ENCODE measurements at regions not wholly inside any gene's neighbourhood (a gene's known extent, or its start where the extent isn't known, plus 50 kb on each side); places are given as distances from the start of the nearest gene placed in this dataset.
A peak's percentile ranks its signal among the peaks of the same experiment; 100 is the strongest.

DNA sequence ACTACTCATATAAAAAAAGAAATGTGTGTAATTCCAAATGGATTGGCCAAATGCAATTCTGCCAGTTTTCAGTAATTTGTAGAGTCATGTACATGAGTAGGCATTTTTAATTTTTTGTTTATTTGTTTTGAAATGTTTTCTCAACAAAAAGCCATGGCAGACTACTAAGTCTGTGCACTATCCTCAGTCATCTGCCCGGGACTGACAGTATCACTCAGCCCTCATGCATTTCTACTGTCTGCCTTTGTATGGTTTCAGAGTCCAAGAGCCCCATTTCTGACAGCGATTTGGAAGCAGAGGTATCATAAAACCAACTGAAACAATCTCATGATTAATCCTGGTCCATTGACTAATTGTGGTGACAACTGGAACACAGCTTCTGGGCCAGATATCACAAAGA lies 109.9 kb upstream of the NYAP2 start:
- TF ChIP-seq, protein P1, sequence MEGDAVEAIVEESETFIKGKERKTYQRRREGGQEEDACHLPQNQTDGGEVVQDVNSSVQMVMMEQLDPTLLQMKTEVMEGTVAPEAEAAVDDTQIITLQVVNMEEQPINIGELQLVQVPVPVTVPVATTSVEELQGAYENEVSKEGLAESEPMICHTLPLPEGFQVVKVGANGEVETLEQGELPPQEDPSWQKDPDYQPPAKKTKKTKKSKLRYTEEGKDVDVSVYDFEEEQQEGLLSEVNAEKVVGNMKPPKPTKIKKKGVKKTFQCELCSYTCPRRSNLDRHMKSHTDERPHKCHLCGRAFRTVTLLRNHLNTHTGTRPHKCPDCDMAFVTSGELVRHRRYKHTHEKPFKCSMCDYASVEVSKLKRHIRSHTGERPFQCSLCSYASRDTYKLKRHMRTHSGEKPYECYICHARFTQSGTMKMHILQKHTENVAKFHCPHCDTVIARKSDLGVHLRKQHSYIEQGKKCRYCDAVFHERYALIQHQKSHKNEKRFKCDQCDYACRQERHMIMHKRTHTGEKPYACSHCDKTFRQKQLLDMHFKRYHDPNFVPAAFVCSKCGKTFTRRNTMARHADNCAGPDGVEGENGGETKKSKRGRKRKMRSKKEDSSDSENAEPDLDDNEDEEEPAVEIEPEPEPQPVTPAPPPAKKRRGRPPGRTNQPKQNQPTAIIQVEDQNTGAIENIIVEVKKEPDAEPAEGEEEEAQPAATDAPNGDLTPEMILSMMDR (conservative IDR thresholded peaks at IDR 0.05; ENCODE audit: low read length): no peak
- no peak overlapping the region for H3K4me3 ChIP-seq (ENCODE audit: low read length)
- no peak for DNase-seq (ENCODE audit: low read depth)

DNA sequence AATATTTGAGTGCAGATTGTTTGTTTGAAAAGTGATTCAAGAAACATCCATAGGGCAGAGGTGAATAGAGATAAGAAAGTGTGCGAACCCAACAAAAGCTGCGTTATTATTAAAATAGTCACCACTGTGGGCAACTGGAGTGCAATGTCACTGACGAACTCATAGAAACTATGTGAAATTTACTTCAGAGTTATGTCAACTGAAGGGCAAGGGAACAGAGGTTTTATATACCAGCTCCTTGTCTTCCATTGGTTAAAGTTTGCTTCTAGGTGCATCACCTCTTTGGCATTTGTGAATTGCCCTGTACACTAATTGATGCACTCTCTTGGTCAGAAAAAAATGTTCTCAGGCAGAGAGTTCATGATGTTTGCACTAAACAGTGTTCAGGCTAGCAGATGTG lies 110.5 kb upstream of the NYAP2 start:
- TF ChIP-seq, protein P1 (conservative IDR thresholded peaks at IDR 0.05; ENCODE audit: low read length): no peak

DNA sequence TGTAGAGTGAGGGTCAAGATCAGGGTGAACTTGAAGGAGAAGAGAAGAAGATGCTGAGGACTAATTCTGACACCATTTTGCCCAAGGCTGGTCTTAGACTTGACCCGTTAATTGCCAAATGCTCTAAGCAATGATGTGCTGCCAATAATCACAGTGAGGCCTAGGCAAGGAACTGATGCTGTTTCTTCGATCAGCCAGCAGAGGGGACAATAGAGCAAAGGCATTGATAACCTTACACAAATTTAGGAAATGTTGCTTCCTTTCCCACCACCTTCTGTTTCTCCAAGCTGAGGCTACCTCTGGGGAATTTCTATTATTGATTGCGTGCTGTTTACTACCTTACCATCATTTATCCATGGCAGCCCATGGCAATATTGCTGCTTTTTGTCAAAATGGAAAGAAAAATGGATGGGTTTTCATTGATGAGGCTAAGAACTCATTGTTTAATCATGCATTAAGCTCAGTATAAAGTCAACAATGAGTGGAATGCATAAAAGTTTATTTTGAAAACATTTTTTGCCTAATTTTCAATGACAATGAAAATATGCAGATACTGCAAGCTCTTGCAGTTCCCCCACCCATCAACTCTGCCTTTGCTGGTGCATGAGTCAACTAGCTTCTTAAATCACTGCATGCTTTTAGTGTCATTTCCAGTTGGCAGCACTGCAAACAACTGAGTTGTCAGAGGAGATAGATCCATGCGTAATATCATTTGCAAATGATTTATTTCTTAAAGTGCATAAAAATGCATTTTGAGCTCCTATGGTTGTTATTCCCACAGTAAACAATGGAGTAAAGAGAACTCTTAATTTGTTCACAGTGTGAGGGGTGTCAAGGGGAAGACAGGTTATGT lies 116.4 kb upstream of the NYAP2 start:
- H3K4me3 ChIP-seq (ENCODE audit: low read length): no peak overlapping the region
- DNase-seq (ENCODE audit: low read depth): peak; percentile 31
- TF ChIP-seq, protein P1 (conservative IDR thresholded peaks at IDR 0.05; ENCODE audit: low read length): peak; percentile 78

More for the DNA sequence above, 110.5 kb upstream of the NYAP2 start:
- no peak overlapping the region for H3K4me3 ChIP-seq (ENCODE audit: low read length)
- no peak for DNase-seq (ENCODE audit: low read depth)

DNA sequence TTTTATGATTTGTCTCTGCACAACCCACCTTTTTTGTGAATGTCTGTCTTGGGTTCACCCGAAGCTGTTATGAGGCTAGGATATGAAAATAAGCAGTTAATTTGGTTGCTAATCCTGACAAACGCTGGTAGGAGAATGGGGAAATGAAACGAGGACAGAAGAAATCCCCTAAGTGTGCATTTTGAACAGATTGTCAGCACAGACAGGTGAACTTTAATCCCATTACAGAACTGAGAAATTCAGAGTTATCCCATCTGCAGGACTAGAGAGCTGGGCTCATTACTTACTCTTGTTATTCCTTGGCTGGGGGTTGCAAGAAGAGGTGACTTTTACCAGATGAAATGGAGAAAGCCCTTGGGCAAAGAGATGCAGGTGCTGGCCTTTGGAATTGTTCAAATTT lies 123.3 kb upstream of the NYAP2 start:
- H3K4me3 ChIP-seq (ENCODE audit: low read length): no peak overlapping the region
- no peak for DNase-seq (ENCODE audit: low read depth)
- TF ChIP-seq, protein P1 (conservative IDR thresholded peaks at IDR 0.05; ENCODE audit: low read length): no peak

DNA sequence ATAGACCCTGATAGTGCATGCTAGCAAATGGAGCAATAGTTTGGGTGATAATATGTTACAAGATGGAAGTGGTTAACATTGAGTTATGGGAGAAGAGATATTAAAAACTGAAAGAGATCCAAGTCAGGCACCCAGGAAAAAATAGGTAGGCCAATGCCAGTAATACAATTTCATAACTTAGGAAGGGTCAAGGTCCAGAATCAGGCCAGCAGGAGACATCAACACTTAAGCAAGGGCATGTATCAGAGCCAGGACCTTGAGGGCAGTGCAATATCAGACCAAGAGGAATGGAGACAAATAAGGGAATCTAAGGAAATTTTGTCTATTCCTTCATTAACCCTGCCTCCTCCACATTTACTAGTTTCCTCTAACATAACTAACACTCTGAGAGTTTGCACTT lies 124.1 kb upstream of the NYAP2 start:
- H3K4me3 ChIP-seq (ENCODE audit: low read length): no peak overlapping the region

DNA sequence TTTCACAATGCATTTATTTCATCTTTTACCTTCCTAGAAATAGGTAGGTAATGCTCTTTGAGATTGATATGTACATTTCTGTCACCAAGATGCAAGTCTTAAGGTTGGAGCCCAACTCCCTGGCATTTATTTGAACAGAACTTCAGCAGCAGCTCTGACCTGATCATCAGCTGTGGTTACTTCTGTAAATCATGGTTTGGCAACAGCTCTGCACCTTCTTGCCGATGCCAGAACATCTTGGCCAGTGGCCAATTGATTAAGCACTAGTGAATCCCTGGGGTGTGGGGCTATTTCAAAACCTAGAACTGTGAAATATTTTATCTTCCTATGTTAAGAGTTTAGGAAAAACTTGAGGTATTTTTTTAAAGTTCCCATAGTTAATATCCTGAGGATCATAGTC lies 124.8 kb upstream of the NYAP2 start:
- peak; percentile 1 for DNase-seq (ENCODE audit: low read depth)
- TF ChIP-seq, protein P1 (conservative IDR thresholded peaks at IDR 0.05; ENCODE audit: low read length): no peak
- H3K4me3 ChIP-seq (ENCODE audit: low read length): no peak overlapping the region

More for the DNA sequence above, 124.1 kb upstream of the NYAP2 start:
- TF ChIP-seq, protein P1 (conservative IDR thresholded peaks at IDR 0.05; ENCODE audit: low read length): no peak
- DNase-seq (ENCODE audit: low read depth): no peak

DNA sequence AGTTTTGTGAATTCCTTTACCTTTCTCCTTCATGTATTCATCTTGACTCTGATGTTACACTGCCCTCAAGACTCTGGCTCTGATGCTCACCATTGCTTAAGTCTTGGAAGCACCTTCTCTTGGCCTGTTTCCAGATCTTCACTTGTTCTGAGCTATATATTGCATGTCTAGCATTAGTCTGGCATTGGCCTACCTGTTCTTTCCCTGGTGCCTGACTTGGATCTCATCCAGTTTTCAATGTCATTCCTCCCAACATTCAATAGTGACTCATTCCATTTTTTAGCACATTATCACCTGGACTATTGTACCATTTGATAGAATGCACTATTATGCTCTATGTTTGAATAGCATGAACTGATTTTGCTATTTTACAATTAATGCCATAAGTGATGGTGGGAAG lies 127.3 kb upstream of the NYAP2 start:
- H3K4me3 ChIP-seq (ENCODE audit: low read length): no peak overlapping the region
- no peak for DNase-seq (ENCODE audit: low read depth)
- TF ChIP-seq, protein P1 (conservative IDR thresholded peaks at IDR 0.05; ENCODE audit: low read length): no peak
